PC-3 (cell line): ENCODE measurements at regions not wholly inside any gene's neighbourhood (a gene's known extent, or its start where the extent isn't known, plus 50 kb on each side); places are given as distances from the start of the nearest gene placed in this dataset.

Source experiments
- ATAC-seq: fragments of 200-7000 bp; cut with Tn5 transposase; 2 replicates; pipeline ENCODE4 v1.9.1; 2020; ENCODE audit warnings: mild to moderate bottlenecking, moderate library complexity
- BruUV-seq: library from RNA; stranded (reverse); fragments of 400-500 nt; replicated peaks from 2 replicates; lab custom pipeline; 2021; lab: Mats Ljungman, UMichigan
- CTCF ChIA-PET: fragments of 300-600 bp; sonication (Branson Sonifier 250); formaldehyde crosslinking; loops from one replicate; lab custom pipeline; 2022; ENCODE audit warnings: antibody characterized with exemption; lab: Charles Lee
- POLR2A ChIA-PET: fragments of 300-600 bp; sonication (Branson Sonifier 250); formaldehyde crosslinking; loops from one replicate; lab custom pipeline; 2022; ENCODE audit warnings: antibody characterized with exemption; ENCODE audit not compliant: unreplicated experiment; lab: Charles Lee
- DNase-seq: peaks from one replicate; pipeline ENCODE4 v3.0.0-alpha.2; 2015
- H2AFZ ChIP-seq: fragments of 300-600 bp; sonication (generic); 2 replicates; pipeline ENCODE4 v1.6.0; 2016; ENCODE audit warnings: antibody characterized with exemption, low read length
- H3F3A ChIP-seq: fragments of 300-600 bp; sonication (generic); one replicate; pipeline ENCODE4 v1.6.0; 2017; ENCODE audit warnings: antibody characterized with exemption, low read length, control low read depth, mild to moderate bottlenecking; ENCODE audit not compliant: unreplicated experiment
- H3K27ac ChIP-seq: fragments of 300-600 bp; sonication (generic); 2 replicates; pipeline ENCODE4 v1.5.1; 2016; ENCODE audit warnings: mild to moderate bottlenecking, low read length
- H3K27me3 ChIP-seq: fragments of 300-600 bp; sonication (generic); 2 replicates; pipeline ENCODE4 v1.6.1; 2016; ENCODE audit warnings: low read length, mixed read lengths
- H3K36me3 ChIP-seq: fragments of 300-600 bp; sonication (generic); 2 replicates; pipeline ENCODE4 v1.6.1; 2016; ENCODE audit warnings: low read depth, mixed run types, low read length, mixed read lengths
- H3K4me1 ChIP-seq: fragments of 300-600 bp; sonication (generic); 2 replicates; pipeline ENCODE4 v1.5.1; 2016; ENCODE audit warnings: low read length; ENCODE audit not compliant: insufficient read depth
- H3K4me2 ChIP-seq: fragments of 300-600 bp; sonication (generic); 2 replicates; pipeline ENCODE4 v1.6.0; 2016; ENCODE audit warnings: low read length
- H3K4me3 ChIP-seq: fragments of 300-600 bp; sonication (generic); 2 replicates; pipeline ENCODE4 v1.5.1; 2016; ENCODE audit warnings: mild to moderate bottlenecking, low read length, mixed read lengths
- H3K79me2 ChIP-seq: fragments of 300-600 bp; sonication (generic); 2 replicates; pipeline ENCODE4 v1.6.1; 2017; ENCODE audit warnings: low read length, mixed read lengths
- H3K9ac ChIP-seq: fragments of 300-600 bp; sonication (generic); 2 replicates; pipeline ENCODE4 v1.6.0; 2016; ENCODE audit warnings: mild to moderate bottlenecking, low read length
- H3K9me2 ChIP-seq: fragments of 300-600 bp; sonication (generic); replicated peaks from 2 replicates; pipeline ENCODE4 v1.6.1; 2016; ENCODE audit warnings: mixed run types, low read length, mixed read lengths
- H3K9me3 ChIP-seq: fragments of 300-600 bp; sonication (generic); 2 replicates; pipeline ENCODE4 v1.6.1; 2016; ENCODE audit warnings: low read length, mixed read lengths
- H4K20me1 ChIP-seq: fragments of 300-600 bp; sonication (generic); 2 replicates; pipeline ENCODE4 v1.6.1; 2016; ENCODE audit warnings: low read length, mixed read lengths
- EZH2 ChIP-seq: fragments of 300-600 bp; sonication (generic); IDR thresholded peaks from one replicate; pipeline ENCODE4 v1.6.1; 2017; ENCODE audit warnings: antibody characterized with exemption, mild to moderate bottlenecking, low read length; ENCODE audit not compliant: unreplicated experiment
- EZH2phosphoT487 ChIP-seq: fragments of 300-600 bp; sonication (generic); IDR thresholded peaks from 2 replicates; pipeline ENCODE4 v1.6.1; 2018; ENCODE audit warnings: mild to moderate bottlenecking, antibody characterized with exemption, low read length, borderline replicate concordance
- intact Hi-C: fragments of 100-400 bp; cut with micrococcal nuclease; formaldehyde crosslinking; loops from 2 replicates; pipeline ENCODE4 v1.9.0; 2023
- TF ChIP-seq, protein P1 (sequence below): fragments of 300-600 bp; sonication (generic); conservative IDR thresholded peaks from 2 replicates; pipeline ENCODE4 v1.5.1; 2017; ENCODE audit warnings: antibody characterized with exemption, low read depth, mild to moderate bottlenecking, low read length

DNA sequence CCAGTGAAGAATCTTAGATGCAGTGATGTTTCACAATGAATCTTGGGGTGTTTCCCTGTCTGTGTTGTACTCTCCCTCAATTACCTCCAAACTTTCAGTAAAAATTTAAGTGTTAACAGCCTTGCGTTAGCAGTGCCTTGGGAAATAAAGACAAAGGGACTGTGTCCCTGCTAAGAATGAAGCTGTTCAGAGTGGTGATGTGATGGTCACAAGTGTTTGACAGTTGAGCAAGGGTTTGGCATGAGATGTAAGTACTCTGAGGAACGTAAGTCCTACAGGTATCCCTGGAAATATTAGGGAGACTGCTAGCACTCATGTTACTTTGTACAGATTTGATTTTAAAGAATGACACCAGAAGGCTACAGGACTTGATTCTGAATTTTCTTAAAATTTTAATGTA, 304.3 kb upstream of the DPH6 start:
- Histone ChIP-seq H3K27ac (no peak overlapping the region), H3K9ac (no peak overlapping the region), H3K36me3 (no peaks in the 10 kb centered on the region), H3K9me2 (no peaks in the 10 kb centered on the region), H3K4me3 (no peak overlapping the region), H3K4me1 (no peaks in the 10 kb centered on the region), H3K4me2 (no peak overlapping the region), H4K20me1 (no peaks in the 10 kb centered on the region), H3K27me3 (peaks cover 4% of the 10 kb centered on the region; the same call in 1 of the 2 replicates), H3F3A (no peaks in the 10 kb centered on the region), H3K9me3 (no peaks in the 10 kb centered on the region), H2AFZ (no peak overlapping the region), H3K79me2 (no peaks in the 10 kb centered on the region)
- no peak for DNase-seq
- no TSS peak for BruUV-seq
- intact Hi-C loops: no loop called here
- ChIA-PET POLR2A (no interaction called here), CTCF (no interaction called here)
- TF ChIP-seq, protein P1, sequence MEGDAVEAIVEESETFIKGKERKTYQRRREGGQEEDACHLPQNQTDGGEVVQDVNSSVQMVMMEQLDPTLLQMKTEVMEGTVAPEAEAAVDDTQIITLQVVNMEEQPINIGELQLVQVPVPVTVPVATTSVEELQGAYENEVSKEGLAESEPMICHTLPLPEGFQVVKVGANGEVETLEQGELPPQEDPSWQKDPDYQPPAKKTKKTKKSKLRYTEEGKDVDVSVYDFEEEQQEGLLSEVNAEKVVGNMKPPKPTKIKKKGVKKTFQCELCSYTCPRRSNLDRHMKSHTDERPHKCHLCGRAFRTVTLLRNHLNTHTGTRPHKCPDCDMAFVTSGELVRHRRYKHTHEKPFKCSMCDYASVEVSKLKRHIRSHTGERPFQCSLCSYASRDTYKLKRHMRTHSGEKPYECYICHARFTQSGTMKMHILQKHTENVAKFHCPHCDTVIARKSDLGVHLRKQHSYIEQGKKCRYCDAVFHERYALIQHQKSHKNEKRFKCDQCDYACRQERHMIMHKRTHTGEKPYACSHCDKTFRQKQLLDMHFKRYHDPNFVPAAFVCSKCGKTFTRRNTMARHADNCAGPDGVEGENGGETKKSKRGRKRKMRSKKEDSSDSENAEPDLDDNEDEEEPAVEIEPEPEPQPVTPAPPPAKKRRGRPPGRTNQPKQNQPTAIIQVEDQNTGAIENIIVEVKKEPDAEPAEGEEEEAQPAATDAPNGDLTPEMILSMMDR: no peak
- no peak for TF ChIP-seq EZH2phosphoT487
- no peak for ATAC-seq

DNA sequence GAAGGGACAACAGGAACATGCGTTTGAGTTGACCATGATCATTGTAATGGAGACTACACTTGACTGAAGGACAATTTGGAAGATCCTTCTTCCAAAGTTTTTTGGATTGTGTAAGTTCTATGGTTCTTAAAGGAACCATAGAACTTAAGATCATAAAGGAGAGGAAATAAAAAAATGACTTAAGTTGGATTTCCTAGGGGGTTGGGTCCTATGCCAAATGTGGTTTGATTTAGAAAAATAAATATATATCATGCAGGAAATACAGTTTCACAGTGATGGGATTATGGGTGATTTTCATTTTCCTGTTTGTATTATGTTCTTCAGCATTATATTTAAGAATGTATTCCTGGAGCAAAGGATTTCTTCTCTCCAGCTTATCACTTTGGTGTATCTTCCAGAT, 305.5 kb upstream of the DPH6 start:
- POLR2A ChIA-PET: no interaction called here
- intact Hi-C loops: no loop called here
- no peaks in the 10 kb centered on the region for H3K9me3 ChIP-seq

DNA sequence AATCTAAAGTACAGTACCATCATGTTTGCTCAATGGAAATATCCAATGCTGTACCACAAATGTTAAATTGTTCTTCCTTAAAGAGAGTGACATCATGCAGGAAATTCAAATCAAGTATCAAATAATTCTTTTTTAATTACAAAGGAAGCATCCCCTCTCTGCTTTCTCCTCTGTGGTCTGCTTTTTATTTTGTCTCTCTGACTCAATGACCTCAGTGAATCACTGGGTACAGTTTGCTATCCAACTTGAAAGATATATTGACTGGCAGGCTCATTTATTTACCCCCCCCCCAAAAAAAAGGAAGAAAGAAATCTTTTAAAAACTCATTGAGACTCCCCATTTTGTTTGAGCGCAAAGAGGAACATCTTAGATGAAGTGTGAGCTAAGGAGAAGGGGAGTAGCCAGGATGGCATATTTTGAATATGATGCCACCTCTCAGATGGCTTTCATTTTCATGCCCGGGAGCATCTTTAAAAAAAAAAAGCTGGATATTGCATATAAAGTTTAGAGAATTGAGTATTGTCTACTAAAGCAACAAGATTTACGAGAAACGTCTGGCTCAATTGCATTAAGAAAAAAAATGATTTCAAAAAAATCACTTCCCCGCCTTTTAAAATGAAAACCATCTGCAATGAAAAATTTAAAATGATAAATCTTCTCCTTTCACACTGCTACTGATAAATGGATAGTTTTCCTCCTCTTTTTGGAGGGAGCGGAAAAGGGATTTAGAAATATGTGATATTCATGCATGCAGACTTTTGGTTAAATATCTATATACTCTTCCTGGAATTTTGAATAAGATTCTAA, 307.1 kb upstream of the DPH6 start:
- ATAC-seq (no peak), DNase-seq (no peak)
- H3K4me2 ChIP-seq: no peak overlapping the region
- ChIA-PET CTCF (no interaction called here), POLR2A (no interaction called here)
- H3K27me3 ChIP-seq: no peaks in the 10 kb centered on the region
- H3K4me1 ChIP-seq: no peaks in the 10 kb centered on the region
- no peaks in the 10 kb centered on the region for H4K20me1 ChIP-seq
- no peak for TF ChIP-seq EZH2phosphoT487
- no peak for TF ChIP-seq EZH2
- TF ChIP-seq, protein P1: no peak
- H3K79me2 ChIP-seq: no peaks in the 10 kb centered on the region
- H3K9ac ChIP-seq: no peak overlapping the region
- H3K9me2 ChIP-seq: no peaks in the 10 kb centered on the region
- H3K9me3 ChIP-seq: no peaks in the 10 kb centered on the region
- intact Hi-C loops: no loop called here
- H3K36me3 ChIP-seq: no peaks in the 10 kb centered on the region
- BruUV-seq: no TSS peak
- no peaks in the 10 kb centered on the region for H3F3A ChIP-seq
- H3K27ac ChIP-seq: no peak overlapping the region
- no peak overlapping the region for H3K4me3 ChIP-seq
- no peak overlapping the region for H2AFZ ChIP-seq

More for the DNA sequence above, 305.5 kb upstream of the DPH6 start:
- no peak for DNase-seq
- Histone ChIP-seq H3K4me3 (no peak overlapping the region), H3K36me3 (no peaks in the 10 kb centered on the region), H3K4me1 (no peaks in the 10 kb centered on the region), H2AFZ (no peak overlapping the region), H3K27ac (no peak overlapping the region), H3F3A (no peaks in the 10 kb centered on the region), H4K20me1 (no peaks in the 10 kb centered on the region), H3K79me2 (no peaks in the 10 kb centered on the region), H3K4me2 (no peak overlapping the region), H3K27me3 (peaks cover 4% of the 10 kb centered on the region; the same call in 1 of the 2 replicates), H3K9me2 (no peaks in the 10 kb centered on the region), H3K9ac (no peak overlapping the region)
- no TSS peak for BruUV-seq
- TF ChIP-seq EZH2: no peak
- TF ChIP-seq, protein P1: no peak
- no peak for TF ChIP-seq EZH2phosphoT487
- ATAC-seq: no peak
- CTCF ChIA-PET: no interaction called here
